Activated CD4-positive, alpha-beta memory T cell treated with anti-CD3 and anti-CD28 coated beads for 36 hours (primary cell): ENCODE measurements at regions not wholly inside any gene's neighbourhood (a gene's known extent, or its start where the extent isn't known, plus 50 kb on each side); places are given as distances from the start of the nearest gene placed in this dataset.
"Not testable (repeated sequence)": the region's sequence is repeated elsewhere in the genome, so short reads cannot be mapped to it uniquely, and the experiment has no call there.

Experiments used
- CTCF ChIA-PET: fragments of 350-600 bp; sonication (Branson Sonifier 250); formaldehyde crosslinking; loops from one replicate; lab custom pipeline; 2021; ENCODE audit warnings: antibody characterized with exemption, inconsistent platforms; lab: Charles Lee
- POLR2A ChIA-PET: fragments of 350-600 bp; sonication (Branson Sonifier 250); formaldehyde crosslinking; loops from one replicate; lab custom pipeline; 2021; ENCODE audit warnings: antibody characterized with exemption; lab: Charles Lee
- DNase-seq: peaks from one replicate; pipeline ENCODE4 v3.0.0-alpha.2; 2020
- H3K27ac Mint-ChIP-seq: one replicate; pipeline ENCODE4 v1.8.0; 2021; ENCODE audit warnings: mixed read lengths
- H3K27me3 Mint-ChIP-seq: one replicate; pipeline ENCODE4 v1.8.0; 2021; ENCODE audit warnings: mixed read lengths
- H3K36me3 Mint-ChIP-seq: one replicate; pipeline ENCODE4 v1.8.0; 2021; ENCODE audit warnings: mixed read lengths
- H3K4me1 Mint-ChIP-seq: one replicate; pipeline ENCODE4 v1.8.0; 2021; ENCODE audit warnings: low read depth, mixed read lengths
- H3K4me3 Mint-ChIP-seq: one replicate; pipeline ENCODE4 v1.8.0; 2021; ENCODE audit warnings: mild to moderate bottlenecking, mixed read lengths
- H3K9me3 Mint-ChIP-seq: one replicate; pipeline ENCODE4 v1.8.0; 2021; ENCODE audit warnings: mixed read lengths
- intact Hi-C: fragments of 100-400 bp; cut with micrococcal nuclease; formaldehyde crosslinking; loops from one replicate; pipeline ENCODE4 v1.15.1; 2023

DNA sequence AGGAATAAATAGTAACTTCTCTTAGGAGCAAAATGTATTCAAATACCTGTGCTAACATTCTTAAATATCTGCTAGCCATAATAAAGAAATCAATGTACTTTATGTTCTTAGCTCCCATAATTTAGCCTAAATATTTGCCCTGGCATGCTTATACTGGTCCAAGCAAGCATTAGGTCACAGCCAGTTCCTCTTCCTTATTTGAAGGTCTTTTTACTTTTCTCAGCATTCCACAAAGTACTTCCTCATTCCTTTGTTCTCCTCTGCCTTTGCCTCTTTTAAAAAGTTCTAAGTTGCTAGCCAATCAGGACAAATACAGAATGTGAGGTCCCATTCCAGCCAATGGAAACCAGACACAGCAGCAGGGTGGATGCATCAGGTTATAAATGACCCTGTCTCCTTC is 102.9 kb upstream of the INTU start:
- H3K4me1 Mint-ChIP-seq, H3K27me3 Mint-ChIP-seq, POLR2A ChIA-PET, CTCF ChIA-PET, intact Hi-C loops, H3K4me3 Mint-ChIP-seq, DNase-seq, H3K9me3 Mint-ChIP-seq, H3K36me3 Mint-ChIP-seq, H3K27ac Mint-ChIP-seq: not testable (repeated sequence)

DNA sequence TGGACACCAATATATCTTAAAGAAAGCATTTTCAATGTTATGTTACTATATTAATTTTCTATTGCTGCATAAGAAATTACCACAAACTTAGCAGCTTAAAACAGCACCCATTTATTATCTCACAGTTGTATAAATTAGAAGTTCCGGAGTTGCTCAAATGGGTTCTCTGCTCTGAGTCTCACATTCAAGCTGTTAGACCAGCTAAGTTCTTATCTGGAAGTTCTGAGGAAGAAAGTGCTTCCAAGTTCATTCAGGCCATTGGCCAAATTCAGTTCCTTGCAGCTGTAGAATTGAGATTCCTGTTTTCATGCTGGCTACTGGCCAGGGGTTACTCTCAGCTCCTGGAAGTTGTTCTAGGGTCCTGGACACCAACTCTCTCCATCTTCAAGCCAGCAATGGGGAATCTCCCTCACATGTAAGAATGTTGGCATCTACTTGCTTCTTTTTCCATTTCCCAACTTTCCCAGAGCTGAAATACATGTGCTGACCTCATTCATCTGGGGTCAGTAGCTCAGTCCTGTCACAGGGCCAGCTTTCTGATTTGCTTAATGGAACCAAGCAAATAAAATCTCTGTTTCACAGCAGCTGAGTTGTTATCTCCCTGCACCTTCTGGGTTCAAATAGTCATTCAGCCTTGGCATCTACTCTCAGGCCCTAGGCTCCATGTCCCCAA is 99.6 kb upstream of the INTU start:
- no peaks in the 10 kb centered on the region for H3K4me1 Mint-ChIP-seq
- DNase-seq, result no peak
- H3K27me3 Mint-ChIP-seq, result peaks cover 5% of the 10 kb centered on the region
- ChIA-PET CTCF (no interaction called here), POLR2A (no interaction called here)
- H3K9me3 Mint-ChIP-seq, result peaks cover 5% of the 10 kb centered on the region
- no peak overlapping the region for H3K27ac Mint-ChIP-seq
- H3K4me3 Mint-ChIP-seq, result no peak overlapping the region
- H3K36me3 Mint-ChIP-seq, result no peaks in the 10 kb centered on the region
- intact Hi-C loops, result no loop called here

GRCh38 chr4:127534041-127534825 is 98.5 kb upstream of the INTU start:
- DNase-seq, result no peak
- Mint-ChIP-seq H3K27ac (no peak overlapping the region), H3K27me3 (peaks cover 5% of the 10 kb centered on the region), H3K4me1 (no peaks in the 10 kb centered on the region), H3K36me3 (no peaks in the 10 kb centered on the region), H3K4me3 (no peak overlapping the region), H3K9me3 (peaks cover 5% of the 10 kb centered on the region)
- ChIA-PET POLR2A (no interaction called here), CTCF (no interaction called here)
- intact Hi-C loops, result no loop called here

GRCh38 chr4:127538016-127538415 is 94.7 kb upstream of the INTU start:
- Mint-ChIP-seq H3K36me3 (no peaks in the 10 kb centered on the region), H3K4me3 (no peak overlapping the region), H3K9me3 (no peaks in the 10 kb centered on the region), H3K4me1 (no peaks in the 10 kb centered on the region), H3K27me3 (peaks cover 3% of the 10 kb centered on the region), H3K27ac (no peak overlapping the region)
- ChIA-PET POLR2A (no interaction called here), CTCF (no interaction called here)
- intact Hi-C loops, result no loop called here
- no peak for DNase-seq

- ChIA-PET CTCF (no interaction called here), POLR2A (no interaction called here)
- Mint-ChIP-seq H3K36me3 (no peaks in the 10 kb centered on the region), H3K9me3 (no peaks in the 10 kb centered on the region), H3K27ac (no peak overlapping the region), H3K4me1 (no peaks in the 10 kb centered on the region), H3K4me3 (no peak overlapping the region), H3K27me3 (peaks cover 3% of the 10 kb centered on the region)
- intact Hi-C loops, result no loop called here
- DNase-seq, result no peak
Observed at GRCh38 chr4:127540497-127541025, 92.2 kb upstream of the INTU start.

GRCh38 chr4:127545271-127545670 is 87.5 kb upstream of the INTU start:
- no peaks in the 10 kb centered on the region for H3K9me3 Mint-ChIP-seq
- no peaks in the 10 kb centered on the region for H3K27me3 Mint-ChIP-seq
- POLR2A ChIA-PET, result no interaction called here
- CTCF ChIA-PET, result interaction anchor here (1.0 kb wide), 1 partner anchor 12 kb away, joined by 3 read pairs; no protein-coding TSS in a partner anchor
- no peak overlapping the region for H3K4me3 Mint-ChIP-seq
- no peak overlapping the region for H3K27ac Mint-ChIP-seq
- no peaks in the 10 kb centered on the region for H3K36me3 Mint-ChIP-seq
- DNase-seq, result no peak
- intact Hi-C loops, result no loop called here
- H3K4me1 Mint-ChIP-seq, result no peaks in the 10 kb centered on the region

DNA sequence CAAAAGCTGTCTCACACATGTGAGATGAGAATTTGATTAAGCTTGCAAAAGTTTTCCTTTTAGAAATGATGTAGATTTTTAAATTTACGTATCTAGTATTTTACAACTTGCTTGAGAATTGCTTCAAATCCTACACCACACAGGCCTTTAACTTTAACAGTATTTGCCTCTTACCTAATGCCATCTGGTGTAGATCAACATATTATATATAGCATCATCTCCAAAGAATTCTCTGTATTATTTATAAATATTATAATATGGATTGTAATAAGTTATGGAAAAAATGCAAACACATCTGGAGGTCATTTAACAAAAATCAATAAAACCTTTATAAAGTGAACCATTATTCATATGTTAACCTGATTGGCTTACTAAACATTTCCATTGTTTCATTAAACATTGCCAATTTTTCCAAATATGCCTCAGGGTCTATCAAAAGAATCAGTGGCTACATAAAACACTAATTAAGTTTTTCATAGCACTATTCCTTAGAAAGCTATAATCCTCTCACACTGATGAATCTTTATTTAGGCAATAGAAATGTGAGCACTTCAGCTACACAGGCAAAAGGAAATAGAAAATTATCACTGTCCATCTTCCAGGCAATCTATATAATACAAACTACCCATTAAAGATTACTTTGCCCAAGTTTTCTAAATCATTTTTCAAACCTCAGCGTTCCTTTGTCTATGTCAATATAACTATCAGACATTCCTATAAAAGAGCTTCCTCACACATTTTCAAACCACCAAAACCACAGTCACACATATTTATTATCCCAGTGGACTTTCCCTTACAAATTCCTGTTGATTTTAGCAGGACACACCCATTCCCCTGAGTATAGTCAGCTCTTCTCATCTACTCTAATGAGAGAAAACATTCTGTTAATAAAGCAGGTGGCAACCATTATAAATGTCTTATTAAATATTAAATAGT is 83.5 kb upstream of the INTU start:
- Mint-ChIP-seq H3K9me3 (no peaks in the 10 kb centered on the region), H3K4me3 (no peak overlapping the region), H3K27ac (no peak overlapping the region), H3K27me3 (no peaks in the 10 kb centered on the region), H3K4me1 (no peaks in the 10 kb centered on the region), H3K36me3 (no peaks in the 10 kb centered on the region)
- intact Hi-C loops, result no loop called here
- DNase-seq, result no peak
- POLR2A ChIA-PET, result no interaction called here
- CTCF ChIA-PET, result no interaction called here

GRCh38 chr4:127555106-127555505 is 77.7 kb upstream of the INTU start:
- POLR2A ChIA-PET, result no interaction called here
- no peaks in the 10 kb centered on the region for H3K4me1 Mint-ChIP-seq
- intact Hi-C loops, result no loop called here
- CTCF ChIA-PET, result no interaction called here
- no peak for DNase-seq
- H3K36me3 Mint-ChIP-seq, result no peaks in the 10 kb centered on the region
- no peaks in the 10 kb centered on the region for H3K9me3 Mint-ChIP-seq
- no peaks in the 10 kb centered on the region for H3K27me3 Mint-ChIP-seq
- H3K27ac Mint-ChIP-seq, result no peak overlapping the region
- no peak overlapping the region for H3K4me3 Mint-ChIP-seq

DNA sequence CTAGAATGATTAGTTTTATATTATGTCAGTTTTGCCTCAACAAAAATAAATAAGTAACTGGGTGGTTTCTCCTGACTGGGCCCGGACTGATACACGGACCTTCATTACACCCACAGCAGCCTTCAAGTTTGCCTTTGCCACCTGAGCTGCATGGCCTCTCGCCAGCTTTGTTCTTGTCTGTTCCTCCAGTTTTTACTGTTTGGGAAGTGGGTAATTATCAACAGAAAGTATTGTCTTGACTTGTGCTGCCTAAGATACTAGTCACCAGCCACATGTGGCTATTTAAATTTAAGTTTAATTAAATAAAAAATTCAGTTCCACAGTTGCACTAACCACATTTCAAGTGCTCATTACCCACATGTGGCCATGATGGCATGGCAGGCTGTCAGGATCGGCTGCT is 74.7 kb upstream of the INTU start:
- no peak for DNase-seq
- Mint-ChIP-seq H3K4me1 (no peaks in the 10 kb centered on the region), H3K9me3 (no peaks in the 10 kb centered on the region), H3K27me3 (no peaks in the 10 kb centered on the region), H3K4me3 (no peak overlapping the region), H3K27ac (no peak overlapping the region), H3K36me3 (no peaks in the 10 kb centered on the region)
- POLR2A ChIA-PET, result no interaction called here
- intact Hi-C loops, result no loop called here
- CTCF ChIA-PET, result no interaction called here

DNA sequence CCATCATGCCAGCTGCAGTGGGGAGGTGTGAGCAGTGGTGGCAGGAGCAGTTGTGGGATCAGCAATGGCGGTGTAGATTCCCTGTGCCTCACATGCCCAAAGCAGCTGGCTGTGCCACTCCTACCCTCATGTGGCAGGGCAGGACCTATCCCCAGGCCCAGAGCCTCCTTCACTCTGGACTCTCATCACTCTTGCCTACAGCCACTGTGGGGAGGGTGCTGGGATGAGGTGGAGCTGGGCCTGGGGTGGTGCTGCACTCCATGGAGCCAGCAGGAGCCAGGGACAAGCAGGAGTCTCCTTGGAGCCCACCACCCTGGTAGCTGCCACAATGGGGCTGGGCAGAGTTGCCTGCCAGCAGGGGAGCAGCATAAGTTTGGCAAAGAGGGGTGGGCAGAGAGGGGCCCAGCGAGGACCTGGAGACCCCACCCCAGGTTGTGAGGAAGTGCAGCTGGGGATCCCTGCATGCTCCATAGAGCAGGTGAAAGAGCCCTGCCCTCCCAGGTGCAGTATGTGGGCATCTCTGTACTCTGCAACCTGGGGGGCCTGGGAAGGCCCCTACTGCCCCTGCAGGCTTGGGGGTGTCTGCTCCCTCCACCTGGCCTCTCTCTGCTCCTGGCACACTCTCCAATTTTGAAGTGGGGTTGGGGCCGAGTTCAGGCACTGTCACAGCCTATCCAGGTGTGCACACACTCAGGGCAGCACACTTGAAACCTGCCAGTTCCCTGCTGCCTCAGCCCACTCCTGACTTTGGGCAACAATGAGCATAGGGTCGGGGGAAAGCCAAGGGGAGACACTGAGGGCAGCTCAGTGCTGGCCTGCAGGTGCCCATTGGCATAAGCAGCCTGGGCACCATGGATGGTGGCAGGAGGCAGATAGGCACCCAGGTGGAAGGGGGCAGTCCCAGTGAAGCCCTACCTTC is 74.0 kb upstream of the INTU start:
- Mint-ChIP-seq H3K4me1 (no peaks in the 10 kb centered on the region), H3K9me3 (no peaks in the 10 kb centered on the region), H3K27ac (no peak overlapping the region), H3K4me3 (no peak overlapping the region), H3K27me3 (no peaks in the 10 kb centered on the region), H3K36me3 (no peaks in the 10 kb centered on the region)
- intact Hi-C loops, result no loop called here
- no peak for DNase-seq
- CTCF ChIA-PET, result no interaction called here
- POLR2A ChIA-PET, result no interaction called here

- Mint-ChIP-seq H3K27ac (no peak overlapping the region), H3K4me1 (no peaks in the 10 kb centered on the region), H3K27me3 (no peaks in the 10 kb centered on the region), H3K4me3 (no peak overlapping the region), H3K36me3 (no peaks in the 10 kb centered on the region), H3K9me3 (no peaks in the 10 kb centered on the region)
- CTCF ChIA-PET, result no interaction called here
- no peak for DNase-seq
- intact Hi-C loops, result no loop called here
- POLR2A ChIA-PET, result no interaction called here
Observed at GRCh38 chr4:127559981-127560380, 72.8 kb upstream of the INTU start.
